ENCODE measurements at regions not wholly inside any gene's neighbourhood (a gene's known extent, or its start where the extent isn't known, plus 50 kb on each side); places are given as distances from the start of the nearest gene placed in this dataset.
"Not testable (repeated sequence)": the region's sequence is repeated elsewhere in the genome, so short reads cannot be mapped to it uniquely, and the experiment has no call there.

GRCh38 chr3:102699104-102699818 lies 264.4 kb downstream of the ZPLD1 start:
- 85% methylated on average over 2 of the region's 5 CpGs for WGBS (ENCODE audit: insufficient coverage)
- H3K36me3 ChIP-seq (ENCODE audit: control insufficient read depth, insufficient read depth, low read length) = no peaks in the 10 kb centered on the region
- no peak overlapping the region for H3K4me3 ChIP-seq (ENCODE audit: low read depth, low read length)
- H3K27ac ChIP-seq (ENCODE audit: low read depth, low read length) = no peak overlapping the region
- H3K27me3 ChIP-seq (ENCODE audit: control insufficient read depth, insufficient read depth, low read length) = no peaks in the 10 kb centered on the region
- no peaks in the 10 kb centered on the region for H3K9me3 ChIP-seq (ENCODE audit: control insufficient read depth, insufficient read depth, low read length)
- H3K4me1 ChIP-seq (ENCODE audit: control insufficient read depth, insufficient read depth, low read length) = no peaks in the 10 kb centered on the region
- no peak for DNase-seq (ENCODE audit: low read depth in 4 of 6, low spot score in 6 of 6)

GRCh38 chr3:102699819-102700140 lies 265.0 kb downstream of the ZPLD1 start:
- Histone ChIP-seq H3K27me3 (ENCODE audit: control insufficient read depth, insufficient read depth, low read length) (no peaks in the 10 kb centered on the region), H3K4me3 (ENCODE audit: low read depth, low read length) (no peak overlapping the region), H3K36me3 (ENCODE audit: control insufficient read depth, insufficient read depth, low read length) (no peaks in the 10 kb centered on the region), H3K27ac (ENCODE audit: low read depth, low read length) (no peak overlapping the region), H3K4me1 (ENCODE audit: control insufficient read depth, insufficient read depth, low read length) (no peaks in the 10 kb centered on the region), H3K9me3 (ENCODE audit: control insufficient read depth, insufficient read depth, low read length) (no peaks in the 10 kb centered on the region)
- no CpG with 5 or more reads among the region's 1 CpG for WGBS (ENCODE audit: insufficient coverage)
- no peak for DNase-seq (ENCODE audit: low read depth in 4 of 6, low spot score in 6 of 6)

GRCh38 chr3:102712896-102713295 lies 278.1 kb downstream of the ZPLD1 start:
- no peak for DNase-seq (ENCODE audit: low read depth in 4 of 6, low spot score in 6 of 6)
- no peaks in the 10 kb centered on the region for H3K36me3 ChIP-seq (ENCODE audit: control insufficient read depth, insufficient read depth, low read length)
- H3K27ac ChIP-seq (ENCODE audit: low read depth, low read length) = no peak overlapping the region
- WGBS (ENCODE audit: insufficient coverage) = 94% methylated on average over 5 of the region's 5 CpGs
- no peaks in the 10 kb centered on the region for H3K27me3 ChIP-seq (ENCODE audit: control insufficient read depth, insufficient read depth, low read length)
- no peaks in the 10 kb centered on the region for H3K9me3 ChIP-seq (ENCODE audit: control insufficient read depth, insufficient read depth, low read length)
- H3K4me1 ChIP-seq (ENCODE audit: control insufficient read depth, insufficient read depth, low read length) = no peaks in the 10 kb centered on the region
- H3K4me3 ChIP-seq (ENCODE audit: low read depth, low read length) = no peak overlapping the region

- H3K27ac ChIP-seq (ENCODE audit: low read depth, low read length) = no peak overlapping the region
- no peaks in the 10 kb centered on the region for H3K4me1 ChIP-seq (ENCODE audit: control insufficient read depth, insufficient read depth, low read length)
- no peaks in the 10 kb centered on the region for H3K9me3 ChIP-seq (ENCODE audit: control insufficient read depth, insufficient read depth, low read length)
- H3K4me3 ChIP-seq (ENCODE audit: low read depth, low read length) = no peak overlapping the region
- no peaks in the 10 kb centered on the region for H3K27me3 ChIP-seq (ENCODE audit: control insufficient read depth, insufficient read depth, low read length)
- WGBS (ENCODE audit: insufficient coverage) = no CpG with 5 or more reads among the region's 3 CpGs
- DNase-seq (ENCODE audit: low read depth in 4 of 6, low spot score in 6 of 6) = peak in 1 of 6 donors; percentile 38
- no peaks in the 10 kb centered on the region for H3K36me3 ChIP-seq (ENCODE audit: control insufficient read depth, insufficient read depth, low read length)
Measured at GRCh38 chr3:102714567-102714966, 279.8 kb downstream of the ZPLD1 start.

GRCh38 chr3:102715030-102715697 lies 280.3 kb downstream of the ZPLD1 start:
- no peak for DNase-seq (ENCODE audit: low read depth in 4 of 6, low spot score in 6 of 6)
- Histone ChIP-seq H3K4me1 (ENCODE audit: control insufficient read depth, insufficient read depth, low read length) (no peaks in the 10 kb centered on the region), H3K9me3 (ENCODE audit: control insufficient read depth, insufficient read depth, low read length) (no peaks in the 10 kb centered on the region), H3K27ac (ENCODE audit: low read depth, low read length) (no peak overlapping the region), H3K4me3 (ENCODE audit: low read depth, low read length) (no peak overlapping the region), H3K27me3 (ENCODE audit: control insufficient read depth, insufficient read depth, low read length) (no peaks in the 10 kb centered on the region), H3K36me3 (ENCODE audit: control insufficient read depth, insufficient read depth, low read length) (no peaks in the 10 kb centered on the region)
- no CpG with 5 or more reads among the region's 2 CpGs for WGBS (ENCODE audit: insufficient coverage)

GRCh38 chr3:102718651-102719050 lies 283.8 kb downstream of the ZPLD1 start:
- Histone ChIP-seq H3K27me3 (ENCODE audit: control insufficient read depth, insufficient read depth, low read length) (no peaks in the 10 kb centered on the region), H3K27ac (ENCODE audit: low read depth, low read length) (no peak overlapping the region), H3K9me3 (ENCODE audit: control insufficient read depth, insufficient read depth, low read length) (no peaks in the 10 kb centered on the region), H3K36me3 (ENCODE audit: control insufficient read depth, insufficient read depth, low read length) (no peaks in the 10 kb centered on the region), H3K4me1 (ENCODE audit: control insufficient read depth, insufficient read depth, low read length) (no peaks in the 10 kb centered on the region), H3K4me3 (ENCODE audit: low read depth, low read length) (no peak overlapping the region)
- no CpG with 5 or more reads among the region's 2 CpGs for WGBS (ENCODE audit: insufficient coverage)
- no peak for DNase-seq (ENCODE audit: low read depth in 4 of 6, low spot score in 6 of 6)

- peak in 2 of 6 donors; percentile 17 to 82 for DNase-seq (ENCODE audit: low read depth in 4 of 6, low spot score in 6 of 6)
- H3K27ac ChIP-seq (ENCODE audit: low read depth, low read length) = no peak overlapping the region
- WGBS (ENCODE audit: insufficient coverage) = 22% methylated on average over 1 of the region's 2 CpGs
- no peaks in the 10 kb centered on the region for H3K27me3 ChIP-seq (ENCODE audit: control insufficient read depth, insufficient read depth, low read length)
- H3K9me3 ChIP-seq (ENCODE audit: control insufficient read depth, insufficient read depth, low read length) = no peaks in the 10 kb centered on the region
- no peaks in the 10 kb centered on the region for H3K36me3 ChIP-seq (ENCODE audit: control insufficient read depth, insufficient read depth, low read length)
- no peak overlapping the region for H3K4me3 ChIP-seq (ENCODE audit: low read depth, low read length)
- H3K4me1 ChIP-seq (ENCODE audit: control insufficient read depth, insufficient read depth, low read length) = no peaks in the 10 kb centered on the region
Measured at GRCh38 chr3:102722317-102722716, 287.5 kb downstream of the ZPLD1 start.

GRCh38 chr3:102727340-102727739 lies 292.5 kb downstream of the ZPLD1 start:
- no peak overlapping the region for H3K27ac ChIP-seq (ENCODE audit: low read depth, low read length)
- H3K9me3 ChIP-seq (ENCODE audit: control insufficient read depth, insufficient read depth, low read length) = no peaks in the 10 kb centered on the region
- WGBS (ENCODE audit: insufficient coverage) = 100% methylated on average over 1 of the region's 2 CpGs
- no peak for DNase-seq (ENCODE audit: low read depth in 4 of 6, low spot score in 6 of 6)
- H3K4me3 ChIP-seq (ENCODE audit: low read depth, low read length) = no peak overlapping the region
- H3K4me1 ChIP-seq (ENCODE audit: control insufficient read depth, insufficient read depth, low read length) = no peaks in the 10 kb centered on the region
- H3K36me3 ChIP-seq (ENCODE audit: control insufficient read depth, insufficient read depth, low read length) = no peaks in the 10 kb centered on the region
- H3K27me3 ChIP-seq (ENCODE audit: control insufficient read depth, insufficient read depth, low read length) = no peaks in the 10 kb centered on the region

- DNase-seq (ENCODE audit: low read depth in 4 of 6, low spot score in 6 of 6); H3K4me1 ChIP-seq (ENCODE audit: control insufficient read depth, insufficient read depth, low read length); H3K27ac ChIP-seq (ENCODE audit: low read depth, low read length); H3K9me3 ChIP-seq (ENCODE audit: control insufficient read depth, insufficient read depth, low read length); H3K36me3 ChIP-seq (ENCODE audit: control insufficient read depth, insufficient read depth, low read length); H3K27me3 ChIP-seq (ENCODE audit: control insufficient read depth, insufficient read depth, low read length); H3K4me3 ChIP-seq (ENCODE audit: low read depth, low read length): not testable (repeated sequence)
- WGBS (ENCODE audit: insufficient coverage) = 94% methylated on average over 7 of the region's 12 CpGs
Measured at GRCh38 chr3:102732581-102732980, 297.8 kb downstream of the ZPLD1 start.
